HEK293 (cell line): ENCODE measurements at regions not wholly inside any gene's neighbourhood (a gene's known extent, or its start where the extent isn't known, plus 50 kb on each side); places are given as distances from the start of the nearest gene placed in this dataset.

Experiments
- CTCF ChIA-PET: fragments of 350-600 bp; formaldehyde crosslinking; extraction: SDS; loops from one replicate; lab custom pipeline; 2021; ENCODE audit warnings: antibody characterized with exemption; lab: Yijun Ruan, JAX
- POLR2A ChIA-PET: fragments of 300-600 bp; formaldehyde crosslinking; extraction: SDS; loops from one replicate; lab custom pipeline; 2020; ENCODE audit warnings: antibody characterized with exemption, inconsistent platforms; lab: Yijun Ruan, JAX
- H3K27ac ChIP-seq: fragments of 200-500 bp; sonication (Bioruptor generic); 2 replicates; pipeline ENCODE4 v1.5.1; 2014; ENCODE audit warnings: low read depth, low read length, control low read depth, inconsistent platforms; ENCODE audit errors: extremely low read depth
- H3K36me3 ChIP-seq, 2 experiments: fragments of 200-500 bp in 1 of 2; sonication (Bioruptor generic) in 1 of 2; 1 replicate in 1 of 2; 2 replicates in 1 of 2; pipeline ENCODE4 v1.5.1; 2014 to 2017; ENCODE audit warnings: inconsistent platforms in 2 of 2, low read length in 2 of 2; ENCODE audit not compliant: control insufficient read depth in 2 of 2, insufficient read depth in 1 of 2
- H3K4me1 ChIP-seq: fragments of 200-500 bp; sonication (Bioruptor generic); 2 replicates; pipeline ENCODE4 v1.5.1; 2014; ENCODE audit warnings: mild to moderate bottlenecking, low read length, inconsistent platforms; ENCODE audit not compliant: control insufficient read depth, insufficient read depth
- H3K4me3 ChIP-seq: 2 replicates; pipeline ENCODE4 v1.5.1; 2011; ENCODE audit warnings: low read depth, mild to moderate bottlenecking, control low read depth, low read length, moderate library complexity
- H3K9me3 ChIP-seq: fragments of 200-500 bp; sonication (Bioruptor generic); 2 replicates; pipeline ENCODE4 v1.5.1; 2014; ENCODE audit warnings: low read depth, low read length, inconsistent platforms; ENCODE audit not compliant: control insufficient read depth, insufficient read depth
- HIC1 ChIP-seq: fragments of 450-650 bp; formaldehyde crosslinking; IDR thresholded peaks from 2 replicates; pipeline ENCODE4 v1.5.1; 2016; ENCODE audit warnings: missing biosample characterization, missing genetic modification characterization
- IKZF3 ChIP-seq: fragments of 450-650 bp; IDR thresholded peaks from 2 replicates; pipeline ENCODE4 v1.5.0; 2018; ENCODE audit warnings: missing biosample characterization, mild to moderate bottlenecking, missing genetic modification characterization, moderate library complexity
- KLF8 ChIP-seq: fragments of 450-650 bp; formaldehyde crosslinking; IDR thresholded peaks from 2 replicates; pipeline ENCODE4 v1.5.1; 2016; ENCODE audit warnings: missing biosample characterization, missing genetic modification characterization
- MYNN ChIP-seq: fragments of 450-650 bp; formaldehyde crosslinking; IDR thresholded peaks from 2 replicates; pipeline ENCODE4 v1.5.1; 2016; ENCODE audit warnings: missing biosample characterization, missing genetic modification characterization, borderline replicate concordance
- OSR2 ChIP-seq: fragments of 450-650 bp; formaldehyde crosslinking; IDR thresholded peaks from 2 replicates; pipeline ENCODE4 v1.5.1; 2016; ENCODE audit warnings: missing biosample characterization, missing genetic modification characterization
- REPIN1 ChIP-seq: fragments of 450-650 bp; formaldehyde crosslinking; IDR thresholded peaks from 2 replicates; pipeline ENCODE4 v1.5.1; 2017; ENCODE audit warnings: missing biosample characterization, missing genetic modification characterization, low read depth
- SCRT2 ChIP-seq: fragments of 450-650 bp; formaldehyde crosslinking; IDR thresholded peaks from 2 replicates; pipeline ENCODE4 v1.5.1; 2016; ENCODE audit warnings: missing biosample characterization, missing genetic modification characterization
- SP7 ChIP-seq: fragments of 450-650 bp; formaldehyde crosslinking; IDR thresholded peaks from 2 replicates; pipeline ENCODE4 v1.5.1; 2016; ENCODE audit warnings: missing biosample characterization, missing genetic modification characterization
- TRIM28 ChIP-seq: IDR thresholded peaks from 2 replicates; pipeline ENCODE4 v1.6.1; 2011; ENCODE audit warnings: low read length, control low read depth, borderline replicate concordance
- YY2 ChIP-seq: fragments of 450-650 bp; formaldehyde crosslinking; IDR thresholded peaks from 2 replicates; pipeline ENCODE4 v1.5.1; 2016; ENCODE audit warnings: missing biosample characterization, missing genetic modification characterization
- ZBTB11 ChIP-seq: fragments of 450-650 bp; formaldehyde crosslinking; conservative IDR thresholded peaks from 2 replicates; pipeline ENCODE4 v1.5.1; 2016; ENCODE audit warnings: low read depth, missing biosample characterization, missing genetic modification characterization
- ZBTB20 ChIP-seq: fragments of 450-650 bp; formaldehyde crosslinking; IDR thresholded peaks from 2 replicates; pipeline ENCODE4 v1.5.1; 2016; ENCODE audit warnings: missing biosample characterization, missing genetic modification characterization
- ZBTB21 ChIP-seq: fragments of 450-650 bp; formaldehyde crosslinking; IDR thresholded peaks from 2 replicates; pipeline ENCODE4 v1.5.1; 2017; ENCODE audit warnings: missing biosample characterization, missing genetic modification characterization
- ZBTB6 ChIP-seq: fragments of 450-650 bp; formaldehyde crosslinking; IDR thresholded peaks from 2 replicates; pipeline ENCODE4 v1.5.1; 2017; ENCODE audit warnings: missing biosample characterization, missing genetic modification characterization
- ZFP37 ChIP-seq: fragments of 450-650 bp; formaldehyde crosslinking; IDR thresholded peaks from 2 replicates; pipeline ENCODE4 v1.5.1; 2016; ENCODE audit warnings: missing biosample characterization, missing genetic modification characterization
- ZNF146 ChIP-seq: fragments of 450-650 bp; formaldehyde crosslinking; IDR thresholded peaks from 2 replicates; pipeline ENCODE4 v1.5.1; 2016; ENCODE audit warnings: missing biosample characterization, missing genetic modification characterization
- ZNF19 ChIP-seq: fragments of 450-650 bp; formaldehyde crosslinking; IDR thresholded peaks from 2 replicates; pipeline ENCODE4; 2016; ENCODE audit warnings: missing biosample characterization, missing genetic modification characterization, low read depth
- ZNF248 ChIP-seq: fragments of 450-650 bp; formaldehyde crosslinking; IDR thresholded peaks from 2 replicates; pipeline ENCODE4 v1.5.1; 2017; ENCODE audit warnings: missing biosample characterization, missing genetic modification characterization
- ZNF341 ChIP-seq: fragments of 450-650 bp; formaldehyde crosslinking; IDR thresholded peaks from 2 replicates; pipeline ENCODE4; 2016; ENCODE audit warnings: low read depth, missing biosample characterization, missing genetic modification characterization
- ZNF354C ChIP-seq: fragments of 450-650 bp; formaldehyde crosslinking; IDR thresholded peaks from 2 replicates; pipeline ENCODE4 v1.5.1; 2016; ENCODE audit warnings: missing biosample characterization, missing genetic modification characterization, low read depth, borderline replicate concordance
- ZNF473 ChIP-seq: fragments of 450-650 bp; formaldehyde crosslinking; IDR thresholded peaks from 2 replicates; pipeline ENCODE4 v1.5.1; 2017; ENCODE audit warnings: missing biosample characterization, missing genetic modification characterization
- ZNF514 ChIP-seq: fragments of 450-650 bp; formaldehyde crosslinking; IDR thresholded peaks from 2 replicates; pipeline ENCODE4 v1.5.1; 2016; ENCODE audit warnings: missing biosample characterization, missing genetic modification characterization
- ZNF571 ChIP-seq: fragments of 450-650 bp; formaldehyde crosslinking; IDR thresholded peaks from 2 replicates; pipeline ENCODE4 v1.5.0; 2017; ENCODE audit warnings: missing biosample characterization, missing genetic modification characterization
- ZNF626 ChIP-seq: fragments of 450-650 bp; sonication (Bioruptor Pico); formaldehyde crosslinking; IDR thresholded peaks from 2 replicates; pipeline ENCODE4 v1.5.1; 2018; ENCODE audit warnings: missing biosample characterization, missing genetic modification characterization, inconsistent platforms
- ZNF747 ChIP-seq: fragments of 450-650 bp; formaldehyde crosslinking; IDR thresholded peaks from 2 replicates; pipeline ENCODE4 v1.5.1; 2016; ENCODE audit warnings: missing biosample characterization, missing genetic modification characterization
- ZNF830 ChIP-seq: fragments of 450-650 bp; IDR thresholded peaks from 2 replicates; pipeline ENCODE4 v1.5.0; 2018; ENCODE audit warnings: missing biosample characterization, missing genetic modification characterization, low read depth, mild to moderate bottlenecking, moderate library complexity
- ZSCAN23 ChIP-seq: fragments of 450-650 bp; formaldehyde crosslinking; IDR thresholded peaks from 2 replicates; pipeline ENCODE4 v1.5.1; 2016; ENCODE audit warnings: missing biosample characterization, missing genetic modification characterization
- ZSCAN30 ChIP-seq: fragments of 450-650 bp; IDR thresholded peaks from 2 replicates; pipeline ENCODE4 v1.5.1; 2018; ENCODE audit warnings: missing biosample characterization, mild to moderate bottlenecking, missing genetic modification characterization, moderate library complexity
- TF ChIP-seq, protein P1 (sequence below): fragments of 450-650 bp; formaldehyde crosslinking; IDR thresholded peaks from 2 replicates; pipeline ENCODE4 v1.5.1; 2016; ENCODE audit warnings: missing biosample characterization, missing genetic modification characterization

DNA sequence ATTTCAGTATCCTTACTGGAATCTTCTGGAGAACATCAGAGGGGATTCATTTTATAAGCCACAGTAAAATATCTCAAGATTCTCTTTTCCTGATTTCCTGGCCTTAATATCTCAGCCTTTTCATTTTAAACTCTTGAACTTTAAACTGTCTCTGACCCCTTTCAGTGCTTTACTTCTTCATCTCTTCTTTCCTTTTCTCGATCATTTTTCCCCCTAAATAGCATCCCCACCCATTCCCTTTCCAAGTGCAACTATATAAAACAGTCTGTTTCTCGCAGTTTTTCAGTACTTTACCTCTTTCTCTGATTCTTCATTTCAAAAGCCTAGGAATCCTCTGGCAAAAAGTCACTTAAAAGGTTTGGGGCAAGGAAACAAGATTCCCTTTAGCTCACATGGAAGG is 80.5 kb downstream of the PALM2AKAP2 start (continued):
- no peak for TF ChIP-seq ZNF830
- no peak for TF ChIP-seq ZNF571 (tag by site-specific recombination)
- TF ChIP-seq KLF8 (tag by site-specific recombination): no peak
- TF ChIP-seq TRIM28: no peak

DNA sequence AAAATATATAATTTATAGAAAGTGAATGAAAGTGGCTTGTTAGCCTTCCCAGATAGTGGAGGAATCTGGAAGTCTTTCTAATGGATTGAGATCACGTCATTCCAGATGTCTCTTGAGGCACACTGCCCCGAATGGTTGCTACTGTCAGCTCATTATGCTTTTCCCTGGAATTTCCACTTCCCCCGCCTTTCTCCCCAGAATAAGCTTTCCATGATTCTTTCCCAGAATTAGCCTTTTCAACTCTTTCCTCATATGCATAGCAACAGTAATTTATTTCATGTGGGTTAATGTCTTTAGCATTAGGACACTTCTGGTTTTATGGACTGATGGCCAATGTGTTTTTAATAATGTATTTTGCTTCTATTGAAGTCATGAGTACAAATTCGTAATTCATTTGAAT is 81.5 kb downstream of the PALM2AKAP2 start:
- TF ChIP-seq IKZF3 (tag by site-specific recombination): no peak
- no peak for TF ChIP-seq ZSCAN23 (tag by site-specific recombination)
- TF ChIP-seq ZBTB11 (tag by site-specific recombination): no peak
- no peak for TF ChIP-seq ZNF248 (tag by site-specific recombination)
- TF ChIP-seq ZBTB20 (tag by site-specific recombination): no peak
- TF ChIP-seq ZNF354C (tag by site-specific recombination): no peak
- no peak for TF ChIP-seq ZNF473
- Histone ChIP-seq H3K27ac (no peak overlapping the region), H3K4me1 (no peaks in the 10 kb centered on the region), H3K4me3 (no peak overlapping the region), H3K9me3 (no peaks in the 10 kb centered on the region), H3K36me3 (no peaks in the 10 kb centered on the region)
- POLR2A ChIA-PET: no interaction called here
- CTCF ChIA-PET: interaction anchor here (0.6 to 0.7 kb wide), 2 partner anchors 13 to 18 kb away, joined by 3 to 4 read pairs; no protein-coding TSS in a partner anchor

GRCh38 chr9:109861918-109862317 is 81.9 kb downstream of the PALM2AKAP2 start:
- Histone ChIP-seq H3K4me3 (no peak overlapping the region), H3K36me3 (no peaks in the 10 kb centered on the region), H3K27ac (no peak overlapping the region), H3K4me1 (no peaks in the 10 kb centered on the region), H3K9me3 (no peaks in the 10 kb centered on the region)
- ChIA-PET POLR2A (no interaction called here), CTCF (interaction anchor here (0.7 to 1.6 kb wide), 2 partner anchors 10 to 12 kb away, joined by 3 to 6 read pairs; no protein-coding TSS in a partner anchor)
- TF ChIP-seq MYNN: no peak
- TF ChIP-seq HIC1 (tag by site-specific recombination): no peak
- no peak for TF ChIP-seq ZNF341 (tag by site-specific recombination)
- no peak for TF ChIP-seq ZNF146 (tag by site-specific recombination)
- TF ChIP-seq ZNF626: no peak
- no peak for TF ChIP-seq ZNF514 (tag by site-specific recombination)
- TF ChIP-seq ZBTB21 (tag by site-specific recombination): no peak
- TF ChIP-seq ZBTB6 (tag by site-specific recombination): no peak
- TF ChIP-seq, protein P1, sequence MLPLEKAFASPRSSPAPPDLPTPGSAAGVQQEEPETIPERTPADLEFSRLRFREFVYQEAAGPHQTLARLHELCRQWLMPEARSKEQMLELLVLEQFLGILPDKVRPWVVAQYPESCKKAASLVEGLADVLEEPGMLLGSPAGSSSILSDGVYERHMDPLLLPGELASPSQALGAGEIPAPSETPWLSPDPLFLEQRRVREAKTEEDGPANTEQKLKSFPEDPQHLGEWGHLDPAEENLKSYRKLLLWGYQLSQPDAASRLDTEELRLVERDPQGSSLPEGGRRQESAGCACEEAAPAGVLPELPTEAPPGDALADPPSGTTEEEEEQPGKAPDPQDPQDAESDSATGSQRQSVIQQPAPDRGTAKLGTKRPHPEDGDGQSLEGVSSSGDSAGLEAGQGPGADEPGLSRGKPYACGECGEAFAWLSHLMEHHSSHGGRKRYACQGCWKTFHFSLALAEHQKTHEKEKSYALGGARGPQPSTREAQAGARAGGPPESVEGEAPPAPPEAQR: no peak
- no peak for TF ChIP-seq ZFP37 (tag by site-specific recombination)
- TF ChIP-seq SCRT2 (tag by site-specific recombination): no peak
- TF ChIP-seq REPIN1: no peak
- no peak for TF ChIP-seq YY2
- TF ChIP-seq ZNF747 (tag by site-specific recombination): no peak
- no peak for TF ChIP-seq SP7 (tag by site-specific recombination)
- TF ChIP-seq ZSCAN30 (tag by site-specific recombination): no peak
- TF ChIP-seq OSR2 (tag by site-specific recombination): no peak
- no peak for TF ChIP-seq ZNF19 (tag by site-specific recombination)
